RWPE2 (cell line): ENCODE measurements at regions not wholly inside any gene's neighbourhood (a gene's known extent, or its start where the extent isn't known, plus 50 kb on each side); places are given as distances from the start of the nearest gene placed in this dataset.
A peak's percentile ranks its signal among the peaks of the same experiment; 100 is the strongest.

ENCODE experiments used
- ATAC-seq: fragments of 200-7000 bp; cut with Tn5 transposase; 3 replicates; pipeline ENCODE4 v1.9.1; 2021; ENCODE audit warnings: low read depth
- DNase-seq: peaks from one replicate; pipeline ENCODE4 v3.0.0-alpha.2; 2020; ENCODE audit warnings: low spot score
- H3K27ac ChIP-seq: fragments of 450-650 bp; 2 replicates; pipeline ENCODE4 v1.5.1; 2017; ENCODE audit warnings: mild to moderate bottlenecking; ENCODE audit not compliant: poor library complexity, severe bottlenecking
- H3K27me3 ChIP-seq: fragments of 250-450 bp; sonication (Bioruptor Pico); 2 replicates; pipeline ENCODE4 v1.5.1; 2021; ENCODE audit warnings: mild to moderate bottlenecking, moderate library complexity; ENCODE audit not compliant: insufficient read depth, poor library complexity, severe bottlenecking
- H3K36me3 ChIP-seq: fragments of 250-450 bp; sonication (Bioruptor Pico); 2 replicates; pipeline ENCODE4 v1.5.1; 2020; ENCODE audit warnings: low read depth, mild to moderate bottlenecking, moderate library complexity
- H3K4me1 ChIP-seq: fragments of 250-450 bp; sonication (Bioruptor Pico); 2 replicates; pipeline ENCODE4 v1.5.1; 2021; ENCODE audit warnings: mild to moderate bottlenecking, moderate library complexity; ENCODE audit not compliant: insufficient read depth, poor library complexity, severe bottlenecking
- H3K4me3 ChIP-seq: fragments of 250-450 bp; sonication (Bioruptor Pico); 2 replicates; pipeline ENCODE4 v1.5.1; 2021; ENCODE audit warnings: mild to moderate bottlenecking, moderate library complexity; ENCODE audit not compliant: severe bottlenecking
- H3K9me3 ChIP-seq: fragments of 250-450 bp; sonication (Bioruptor Pico); 2 replicates; pipeline ENCODE4 v1.5.1; 2021; ENCODE audit warnings: mild to moderate bottlenecking, moderate library complexity; ENCODE audit not compliant: severe bottlenecking
- TF ChIP-seq, protein P1 (sequence below): fragments of 450-650 bp; IDR thresholded peaks from one replicate; pipeline ENCODE4 v1.5.1; 2017; ENCODE audit warnings: mild to moderate bottlenecking, moderate library complexity; ENCODE audit not compliant: poor library complexity, severe bottlenecking

DNA sequence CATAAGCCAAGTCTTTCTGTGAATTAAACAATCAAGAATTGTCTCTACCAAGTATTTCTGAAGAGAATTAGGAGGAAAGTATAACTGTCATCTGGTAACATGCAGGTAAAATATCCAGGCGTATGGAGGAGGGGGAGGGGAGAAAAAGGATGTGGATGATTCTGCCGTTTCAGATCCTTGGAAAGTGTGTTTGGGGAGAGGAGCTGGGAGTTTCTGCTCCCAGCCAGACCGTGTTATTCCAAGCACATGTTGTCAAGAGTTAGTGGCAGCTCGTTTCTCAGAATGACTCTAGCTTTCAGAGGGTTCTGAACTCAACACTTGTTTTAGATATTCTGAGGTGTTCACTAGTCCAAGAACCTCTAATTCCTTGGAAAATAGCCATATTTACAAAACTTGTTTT is 137.6 kb downstream of the FAM124B start:
- Histone ChIP-seq H3K4me3 (no peak overlapping the region), H3K4me1 (peaks cover 20% of the 10 kb centered on the region), H3K27ac (no peak overlapping the region), H3K27me3 (no peaks in the 10 kb centered on the region), H3K36me3 (no peaks in the 10 kb centered on the region), H3K9me3 (no peaks in the 10 kb centered on the region)
- ATAC-seq (no peak), DNase-seq (no peak)
- TF ChIP-seq, protein P1, sequence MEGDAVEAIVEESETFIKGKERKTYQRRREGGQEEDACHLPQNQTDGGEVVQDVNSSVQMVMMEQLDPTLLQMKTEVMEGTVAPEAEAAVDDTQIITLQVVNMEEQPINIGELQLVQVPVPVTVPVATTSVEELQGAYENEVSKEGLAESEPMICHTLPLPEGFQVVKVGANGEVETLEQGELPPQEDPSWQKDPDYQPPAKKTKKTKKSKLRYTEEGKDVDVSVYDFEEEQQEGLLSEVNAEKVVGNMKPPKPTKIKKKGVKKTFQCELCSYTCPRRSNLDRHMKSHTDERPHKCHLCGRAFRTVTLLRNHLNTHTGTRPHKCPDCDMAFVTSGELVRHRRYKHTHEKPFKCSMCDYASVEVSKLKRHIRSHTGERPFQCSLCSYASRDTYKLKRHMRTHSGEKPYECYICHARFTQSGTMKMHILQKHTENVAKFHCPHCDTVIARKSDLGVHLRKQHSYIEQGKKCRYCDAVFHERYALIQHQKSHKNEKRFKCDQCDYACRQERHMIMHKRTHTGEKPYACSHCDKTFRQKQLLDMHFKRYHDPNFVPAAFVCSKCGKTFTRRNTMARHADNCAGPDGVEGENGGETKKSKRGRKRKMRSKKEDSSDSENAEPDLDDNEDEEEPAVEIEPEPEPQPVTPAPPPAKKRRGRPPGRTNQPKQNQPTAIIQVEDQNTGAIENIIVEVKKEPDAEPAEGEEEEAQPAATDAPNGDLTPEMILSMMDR: no peak

DNA sequence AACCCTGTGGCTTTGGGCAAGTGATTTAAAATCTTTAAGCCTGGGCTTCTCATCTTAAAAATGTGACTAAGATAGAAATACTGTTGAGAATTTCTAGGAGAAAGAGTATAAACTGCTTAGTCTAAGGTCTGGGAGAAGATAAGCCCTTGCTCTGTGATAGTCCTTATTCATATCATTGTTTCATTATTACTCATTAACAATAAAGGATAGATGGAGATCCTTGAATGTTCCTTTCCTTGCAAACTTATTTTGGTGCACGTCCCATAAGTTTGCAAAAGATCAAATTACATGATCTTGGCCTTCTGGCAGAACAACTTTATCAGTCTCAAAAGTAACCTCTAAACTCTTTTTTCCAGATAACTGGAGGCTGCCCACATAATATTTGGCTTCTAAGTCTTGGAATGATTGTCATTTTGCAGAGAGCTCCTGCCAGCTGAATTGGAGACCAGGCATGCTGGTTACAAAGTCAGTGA is 138.3 kb downstream of the FAM124B start:
- H3K27ac ChIP-seq: peak overlapping the region; percentile 20
- ATAC-seq: peak; percentile 64

DNA sequence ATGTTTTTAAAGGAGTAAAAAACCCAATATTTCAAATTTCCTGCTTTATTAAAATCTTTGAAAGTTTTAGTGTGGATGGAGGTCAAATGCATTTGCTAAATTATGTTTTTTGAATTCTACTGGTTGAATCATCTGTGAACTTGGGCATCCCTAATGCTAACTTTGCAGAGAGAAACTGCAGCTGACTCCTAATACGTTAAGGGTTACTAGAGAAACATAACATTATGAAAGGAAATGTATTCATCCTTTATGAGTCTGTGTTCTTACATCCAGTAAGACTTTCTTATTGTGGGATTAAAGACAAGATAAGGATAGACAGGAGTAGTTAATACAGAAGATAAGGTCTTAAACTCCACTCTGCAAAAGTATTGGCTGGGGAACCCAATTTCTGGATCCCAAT is 140.6 kb downstream of the FAM124B start:
- Histone ChIP-seq H3K27me3 (no peaks in the 10 kb centered on the region), H3K27ac (no peak overlapping the region), H3K4me1 (peaks cover 8% of the 10 kb centered on the region), H3K36me3 (no peaks in the 10 kb centered on the region), H3K9me3 (no peaks in the 10 kb centered on the region), H3K4me3 (no peak overlapping the region)
- DNase-seq: no peak
- TF ChIP-seq, protein P1: no peak
- no peak for ATAC-seq

More for the DNA sequence above, 138.3 kb downstream of the FAM124B start:
- H3K36me3 ChIP-seq: no peaks in the 10 kb centered on the region
- no peak overlapping the region for H3K4me3 ChIP-seq
- no peaks in the 10 kb centered on the region for H3K27me3 ChIP-seq
- TF ChIP-seq, protein P1: no peak
- peaks cover 15% of the 10 kb centered on the region for H3K4me1 ChIP-seq
- H3K9me3 ChIP-seq: no peaks in the 10 kb centered on the region
- no peak for DNase-seq

DNA sequence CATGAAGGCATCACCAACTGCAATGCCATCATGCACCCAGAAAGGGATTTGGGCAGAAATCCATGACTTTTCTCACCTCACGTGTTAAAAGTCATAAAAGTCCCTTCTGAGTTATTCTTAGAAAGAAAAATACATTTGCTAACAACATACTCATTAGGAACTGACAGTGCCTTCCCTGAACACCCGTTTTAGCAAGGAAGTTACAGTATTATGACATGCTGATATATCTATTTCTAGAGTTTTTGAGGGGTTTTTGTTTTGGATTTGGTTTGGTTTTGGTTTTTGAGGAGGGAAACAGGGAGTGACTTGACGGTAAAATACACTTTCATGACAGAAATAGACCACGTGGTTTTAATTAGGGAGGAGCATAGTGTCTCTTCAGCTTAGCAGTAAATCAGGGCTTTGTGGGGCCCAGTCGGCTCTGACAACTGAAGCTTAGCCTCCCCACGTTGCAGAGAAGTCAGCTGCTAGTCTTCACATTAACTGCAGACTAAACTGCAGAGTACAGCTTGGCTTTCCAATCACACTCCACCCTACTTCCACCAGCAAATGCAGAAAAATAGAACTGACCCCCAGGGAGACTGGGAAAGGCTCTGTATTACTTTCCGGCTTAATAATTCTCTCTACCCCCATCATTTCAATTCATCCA is 141.4 kb downstream of the FAM124B start:
- no peaks in the 10 kb centered on the region for H3K9me3 ChIP-seq
- no peaks in the 10 kb centered on the region for H3K27me3 ChIP-seq
- H3K27ac ChIP-seq: no peak overlapping the region
- ATAC-seq (no peak), DNase-seq (no peak)
- H3K36me3 ChIP-seq: no peaks in the 10 kb centered on the region
- peaks cover 8% of the 10 kb centered on the region for H3K4me1 ChIP-seq
- TF ChIP-seq, protein P1: no peak
- H3K4me3 ChIP-seq: no peak overlapping the region

DNA sequence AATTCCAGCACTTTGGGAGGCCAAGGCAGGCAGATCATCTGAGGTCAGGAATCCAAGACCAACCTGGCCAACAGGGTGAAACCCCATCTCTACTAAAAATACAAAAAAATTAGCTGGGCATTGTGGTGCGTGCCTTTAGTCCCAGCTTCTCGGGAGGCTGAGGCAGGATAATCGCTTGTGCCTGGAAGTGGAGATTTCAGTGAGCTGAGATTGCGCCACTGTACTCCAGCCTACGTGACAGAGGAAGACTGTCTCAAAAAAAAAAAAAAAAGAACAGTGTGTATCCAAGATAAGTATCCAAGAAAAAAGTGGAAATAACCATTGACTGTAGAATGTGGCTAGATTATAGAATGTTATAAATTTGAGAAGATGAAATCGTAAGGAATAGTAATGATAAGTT is 142.1 kb downstream of the FAM124B start:
- DNase-seq (no peak), ATAC-seq (no peak)
- Histone ChIP-seq H3K4me1 (peaks cover 8% of the 10 kb centered on the region), H3K27ac (no peak overlapping the region), H3K27me3 (no peaks in the 10 kb centered on the region), H3K36me3 (no peaks in the 10 kb centered on the region), H3K4me3 (no peak overlapping the region), H3K9me3 (no peaks in the 10 kb centered on the region)
- TF ChIP-seq, protein P1: no peak
